ENCODE measurements at regions not wholly inside any gene's neighbourhood (a gene's known extent, or its start where the extent isn't known, plus 50 kb on each side); places are given as distances from the start of the nearest gene placed in this dataset.

DNA sequence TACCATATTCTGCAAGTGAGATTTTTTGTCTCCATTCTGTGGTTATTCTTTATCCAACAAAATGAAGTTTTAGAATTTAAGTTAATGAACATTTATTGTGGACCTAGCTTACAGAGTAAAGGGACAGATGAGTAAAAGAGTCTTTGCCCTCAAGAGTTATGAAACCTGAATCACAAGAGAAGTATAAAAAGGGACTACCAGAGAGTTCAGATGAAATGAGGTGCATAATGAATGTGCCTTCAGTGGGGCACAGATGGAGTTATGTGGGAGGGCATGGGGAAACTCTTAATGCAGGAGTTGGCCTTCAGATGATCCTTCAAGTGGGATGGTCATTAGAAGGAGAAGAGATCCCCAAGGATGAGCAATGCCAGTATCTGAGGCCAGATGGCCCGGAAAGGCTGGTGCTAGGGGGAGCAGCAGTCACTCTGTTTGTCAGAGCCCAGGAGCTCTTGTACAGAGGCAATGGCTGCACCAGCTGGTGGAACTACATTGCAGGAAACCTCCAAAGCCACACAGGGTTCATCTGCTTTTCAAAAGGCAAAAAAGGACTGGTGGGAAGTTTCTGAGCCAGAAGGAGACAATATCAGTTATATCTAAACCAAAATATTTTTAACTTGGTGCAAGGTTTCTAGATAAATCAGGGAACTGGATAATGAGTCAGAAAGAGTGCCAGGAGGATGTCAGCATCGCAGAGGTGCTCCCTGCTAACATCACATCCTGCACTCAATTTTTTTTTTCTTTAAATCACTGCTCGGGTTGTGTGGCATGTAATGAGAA is 162.0 kb downstream of the KLF6 start:
- no peak overlapping the region for H3K27ac ChIP-seq (replicated peaks)
- DNase-seq (ENCODE audit: low read depth in 1 of 2, low spot score in 1 of 2) = no peak
- H3K4me3 ChIP-seq (replicated peaks; ENCODE audit: insufficient read depth, low read length) = no peak overlapping the region
- H3K27me3 ChIP-seq (ENCODE audit: insufficient read depth, poor library complexity, severe bottlenecking) = no peaks in the 10 kb centered on the region
- no peak for TF ChIP-seq GABPA (IDR thresholded peaks at IDR 0.05; ENCODE audit: low read depth)
- no peak for TF ChIP-seq POLR2AphosphoS5 (IDR thresholded peaks at IDR 0.05; ENCODE audit: low read depth)

DNA sequence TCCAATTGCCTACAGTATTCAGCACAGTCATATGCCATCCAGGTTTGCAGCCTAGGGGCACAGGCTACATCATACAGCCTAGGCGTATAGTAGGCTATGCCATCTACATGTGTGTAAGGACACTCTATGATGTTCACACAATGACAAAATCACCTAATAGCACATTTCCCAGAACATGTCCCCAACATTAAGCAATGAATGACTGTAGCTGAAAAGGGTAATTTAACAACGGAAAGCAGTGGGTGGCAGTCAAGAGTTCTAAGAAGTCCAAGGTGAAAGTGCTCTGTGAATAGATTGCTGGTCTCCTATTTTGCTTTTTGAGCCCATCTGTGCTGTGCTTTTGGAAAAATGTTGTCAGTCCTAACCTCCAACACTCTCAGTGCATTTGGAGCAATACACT is 162.6 kb downstream of the KLF6 start:
- no peak for DNase-seq (ENCODE audit: low read depth in 1 of 2, low spot score in 1 of 2)
- Histone ChIP-seq H3K27ac (replicated peaks) (no peak overlapping the region), H3K4me3 (replicated peaks; ENCODE audit: insufficient read depth, low read length) (no peak overlapping the region), H3K27me3 (ENCODE audit: insufficient read depth, poor library complexity, severe bottlenecking) (no peaks in the 10 kb centered on the region)
- TF ChIP-seq GABPA (IDR thresholded peaks at IDR 0.05; ENCODE audit: low read depth) = no peak
- TF ChIP-seq, protein P1, sequence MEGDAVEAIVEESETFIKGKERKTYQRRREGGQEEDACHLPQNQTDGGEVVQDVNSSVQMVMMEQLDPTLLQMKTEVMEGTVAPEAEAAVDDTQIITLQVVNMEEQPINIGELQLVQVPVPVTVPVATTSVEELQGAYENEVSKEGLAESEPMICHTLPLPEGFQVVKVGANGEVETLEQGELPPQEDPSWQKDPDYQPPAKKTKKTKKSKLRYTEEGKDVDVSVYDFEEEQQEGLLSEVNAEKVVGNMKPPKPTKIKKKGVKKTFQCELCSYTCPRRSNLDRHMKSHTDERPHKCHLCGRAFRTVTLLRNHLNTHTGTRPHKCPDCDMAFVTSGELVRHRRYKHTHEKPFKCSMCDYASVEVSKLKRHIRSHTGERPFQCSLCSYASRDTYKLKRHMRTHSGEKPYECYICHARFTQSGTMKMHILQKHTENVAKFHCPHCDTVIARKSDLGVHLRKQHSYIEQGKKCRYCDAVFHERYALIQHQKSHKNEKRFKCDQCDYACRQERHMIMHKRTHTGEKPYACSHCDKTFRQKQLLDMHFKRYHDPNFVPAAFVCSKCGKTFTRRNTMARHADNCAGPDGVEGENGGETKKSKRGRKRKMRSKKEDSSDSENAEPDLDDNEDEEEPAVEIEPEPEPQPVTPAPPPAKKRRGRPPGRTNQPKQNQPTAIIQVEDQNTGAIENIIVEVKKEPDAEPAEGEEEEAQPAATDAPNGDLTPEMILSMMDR (IDR thresholded peaks at IDR 0.05; ENCODE audit: insufficient read depth, low read length) = no peak
- TF ChIP-seq POLR2AphosphoS5 (IDR thresholded peaks at IDR 0.05; ENCODE audit: low read depth) = no peak
- no peak for TF ChIP-seq REST (IDR thresholded peaks at IDR 0.05; ENCODE audit: insufficient replicate concordance, low read depth)
- TF ChIP-seq SPI1 (IDR thresholded peaks at IDR 0.05; ENCODE audit: borderline replicate concordance, low read depth) = no peak

DNA sequence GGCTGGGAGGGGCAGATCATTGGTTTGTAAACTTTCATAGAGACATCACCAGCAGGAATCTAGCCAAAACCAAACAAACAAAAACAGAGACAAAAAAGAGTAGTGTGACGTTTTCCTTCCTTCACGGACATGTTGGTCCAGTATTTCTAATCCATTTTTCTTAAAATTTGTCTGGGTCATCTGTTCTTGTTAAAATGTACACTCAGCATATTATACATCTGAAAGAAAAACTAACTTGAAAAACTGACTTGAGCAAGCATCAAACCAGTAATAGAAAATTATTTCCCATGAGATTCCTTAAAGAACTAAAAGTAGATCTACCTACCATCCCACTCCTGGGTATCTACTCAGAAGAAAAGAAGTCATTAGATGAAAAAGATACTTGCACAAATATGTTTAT is 164.2 kb downstream of the KLF6 start:
- TF ChIP-seq SPI1 (IDR thresholded peaks at IDR 0.05; ENCODE audit: borderline replicate concordance, low read depth) (no peak), GABPA (IDR thresholded peaks at IDR 0.05; ENCODE audit: low read depth) (no peak), POLR2AphosphoS5 (IDR thresholded peaks at IDR 0.05; ENCODE audit: low read depth) (no peak), REST (IDR thresholded peaks at IDR 0.05; ENCODE audit: insufficient replicate concordance, low read depth) (no peak)
- TF ChIP-seq, protein P1 (IDR thresholded peaks at IDR 0.05; ENCODE audit: insufficient read depth, low read length) = no peak
- H3K4me3 ChIP-seq (replicated peaks; ENCODE audit: insufficient read depth, low read length) = no peak overlapping the region
- H3K27me3 ChIP-seq (ENCODE audit: insufficient read depth, poor library complexity, severe bottlenecking) = no peaks in the 10 kb centered on the region
- no peak for DNase-seq (ENCODE audit: low read depth in 1 of 2, low spot score in 1 of 2)
- H3K27ac ChIP-seq (replicated peaks) = no peak overlapping the region

GRCh38 chr10:3619241-3619640 is 165.8 kb downstream of the KLF6 start:
- H3K4me3 ChIP-seq (replicated peaks; ENCODE audit: insufficient read depth, low read length) = no peak overlapping the region
- TF ChIP-seq, protein P1 (IDR thresholded peaks at IDR 0.05; ENCODE audit: insufficient read depth, low read length) = no peak
- TF ChIP-seq POLR2AphosphoS5 (IDR thresholded peaks at IDR 0.05; ENCODE audit: low read depth) (no peak), GABPA (IDR thresholded peaks at IDR 0.05; ENCODE audit: low read depth) (no peak), SPI1 (IDR thresholded peaks at IDR 0.05; ENCODE audit: borderline replicate concordance, low read depth) (no peak), REST (IDR thresholded peaks at IDR 0.05; ENCODE audit: insufficient replicate concordance, low read depth) (no peak)
- no peaks in the 10 kb centered on the region for H3K27me3 ChIP-seq (ENCODE audit: insufficient read depth, poor library complexity, severe bottlenecking)
- H3K27ac ChIP-seq (replicated peaks) = no peak overlapping the region
- no peak for DNase-seq (ENCODE audit: low read depth in 1 of 2, low spot score in 1 of 2)
